ENCODE measurements at regions not wholly inside any gene's neighbourhood (a gene's known extent, or its start where the extent isn't known, plus 50 kb on each side); places are given as distances from the start of the nearest gene placed in this dataset.

DNA sequence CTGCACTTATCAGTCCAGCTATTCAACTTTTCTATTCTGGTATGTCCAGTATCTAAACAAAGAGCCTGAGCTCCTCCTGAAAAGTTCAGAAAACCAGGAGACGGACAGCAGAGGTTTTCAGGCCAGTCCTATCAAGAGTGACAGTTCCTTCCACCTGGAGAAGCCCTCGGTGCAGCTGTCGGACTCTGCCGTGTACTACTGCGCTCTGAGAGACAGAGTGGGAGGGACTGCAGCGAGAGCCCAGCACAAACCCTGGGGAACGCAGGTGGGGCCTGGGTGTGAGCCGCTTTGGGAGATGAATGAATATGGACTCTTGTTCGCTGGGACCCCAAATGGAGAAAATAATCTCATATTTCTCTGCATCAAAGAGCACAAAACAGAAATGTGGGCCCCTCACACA is 329.8 kb upstream of the OR4E1 start:
- TF ChIP-seq, protein P1, sequence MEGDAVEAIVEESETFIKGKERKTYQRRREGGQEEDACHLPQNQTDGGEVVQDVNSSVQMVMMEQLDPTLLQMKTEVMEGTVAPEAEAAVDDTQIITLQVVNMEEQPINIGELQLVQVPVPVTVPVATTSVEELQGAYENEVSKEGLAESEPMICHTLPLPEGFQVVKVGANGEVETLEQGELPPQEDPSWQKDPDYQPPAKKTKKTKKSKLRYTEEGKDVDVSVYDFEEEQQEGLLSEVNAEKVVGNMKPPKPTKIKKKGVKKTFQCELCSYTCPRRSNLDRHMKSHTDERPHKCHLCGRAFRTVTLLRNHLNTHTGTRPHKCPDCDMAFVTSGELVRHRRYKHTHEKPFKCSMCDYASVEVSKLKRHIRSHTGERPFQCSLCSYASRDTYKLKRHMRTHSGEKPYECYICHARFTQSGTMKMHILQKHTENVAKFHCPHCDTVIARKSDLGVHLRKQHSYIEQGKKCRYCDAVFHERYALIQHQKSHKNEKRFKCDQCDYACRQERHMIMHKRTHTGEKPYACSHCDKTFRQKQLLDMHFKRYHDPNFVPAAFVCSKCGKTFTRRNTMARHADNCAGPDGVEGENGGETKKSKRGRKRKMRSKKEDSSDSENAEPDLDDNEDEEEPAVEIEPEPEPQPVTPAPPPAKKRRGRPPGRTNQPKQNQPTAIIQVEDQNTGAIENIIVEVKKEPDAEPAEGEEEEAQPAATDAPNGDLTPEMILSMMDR (conservative IDR thresholded peaks at IDR 0.05; ENCODE audit: low read depth, low read length), result no peak
- TF ChIP-seq, protein P2, sequence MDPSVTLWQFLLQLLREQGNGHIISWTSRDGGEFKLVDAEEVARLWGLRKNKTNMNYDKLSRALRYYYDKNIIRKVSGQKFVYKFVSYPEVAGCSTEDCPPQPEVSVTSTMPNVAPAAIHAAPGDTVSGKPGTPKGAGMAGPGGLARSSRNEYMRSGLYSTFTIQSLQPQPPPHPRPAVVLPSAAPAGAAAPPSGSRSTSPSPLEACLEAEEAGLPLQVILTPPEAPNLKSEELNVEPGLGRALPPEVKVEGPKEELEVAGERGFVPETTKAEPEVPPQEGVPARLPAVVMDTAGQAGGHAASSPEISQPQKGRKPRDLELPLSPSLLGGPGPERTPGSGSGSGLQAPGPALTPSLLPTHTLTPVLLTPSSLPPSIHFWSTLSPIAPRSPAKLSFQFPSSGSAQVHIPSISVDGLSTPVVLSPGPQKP (IDR thresholded peaks at IDR 0.05; ENCODE audit: borderline replicate concordance, low read depth, low read length), result no peak
- TF ChIP-seq RCOR1 (IDR thresholded peaks at IDR 0.05; ENCODE audit: insufficient replicate concordance, low read length), result no peak

All from IMR-90 (cell line).